Sigmoid colon (tissue), 4 donors: ENCODE measurements at regions not wholly inside any gene's neighbourhood (a gene's known extent, or its start where the extent isn't known, plus 50 kb on each side); places are given as distances from the start of the nearest gene placed in this dataset.

Experiments used
- POLR2A ChIP-seq, 2 donors: fragments of 450-650 bp; IDR thresholded peaks; one replicate each; pipeline ENCODE4 v1.6.1; 2016; ENCODE audit warnings: antibody characterized with exemption in 2 of 2, mild to moderate bottlenecking in 2 of 2, moderate library complexity in 2 of 2
- POLR2AphosphoS5 ChIP-seq, 4 donors: sonication (generic); formaldehyde crosslinking; IDR thresholded peaks; one replicate each; pipeline ENCODE4 v1.6.1; 2017; ENCODE audit warnings: antibody characterized with exemption in 4 of 4
- TF ChIP-seq, protein P1 (sequence below), 4 experiments: fragments of 450-650 bp in 3 of 4; fragments of 200-600 bp in 1 of 4; IDR thresholded peaks; one replicate each; pipeline ENCODE4 v1.5.1; 2016 to 2019; ENCODE audit warnings: antibody characterized with exemption in 4 of 4, mild to moderate bottlenecking in 3 of 4, moderate library complexity in 2 of 4

GRCh38 chr13:50094615-50095293, 79.5 kb downstream of the KCNRG start:
- TF ChIP-seq, protein P1, sequence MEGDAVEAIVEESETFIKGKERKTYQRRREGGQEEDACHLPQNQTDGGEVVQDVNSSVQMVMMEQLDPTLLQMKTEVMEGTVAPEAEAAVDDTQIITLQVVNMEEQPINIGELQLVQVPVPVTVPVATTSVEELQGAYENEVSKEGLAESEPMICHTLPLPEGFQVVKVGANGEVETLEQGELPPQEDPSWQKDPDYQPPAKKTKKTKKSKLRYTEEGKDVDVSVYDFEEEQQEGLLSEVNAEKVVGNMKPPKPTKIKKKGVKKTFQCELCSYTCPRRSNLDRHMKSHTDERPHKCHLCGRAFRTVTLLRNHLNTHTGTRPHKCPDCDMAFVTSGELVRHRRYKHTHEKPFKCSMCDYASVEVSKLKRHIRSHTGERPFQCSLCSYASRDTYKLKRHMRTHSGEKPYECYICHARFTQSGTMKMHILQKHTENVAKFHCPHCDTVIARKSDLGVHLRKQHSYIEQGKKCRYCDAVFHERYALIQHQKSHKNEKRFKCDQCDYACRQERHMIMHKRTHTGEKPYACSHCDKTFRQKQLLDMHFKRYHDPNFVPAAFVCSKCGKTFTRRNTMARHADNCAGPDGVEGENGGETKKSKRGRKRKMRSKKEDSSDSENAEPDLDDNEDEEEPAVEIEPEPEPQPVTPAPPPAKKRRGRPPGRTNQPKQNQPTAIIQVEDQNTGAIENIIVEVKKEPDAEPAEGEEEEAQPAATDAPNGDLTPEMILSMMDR (IDR thresholded peaks at IDR 0.05): no peak
- no peak for TF ChIP-seq POLR2A (IDR thresholded peaks at IDR 0.05)
- TF ChIP-seq POLR2AphosphoS5 (IDR thresholded peaks at IDR 0.05): no peak
